ENCODE measurements at regions not wholly inside any gene's neighbourhood (a gene's known extent, or its start where the extent isn't known, plus 50 kb on each side); places are given as distances from the start of the nearest gene placed in this dataset.

- H3K4me2 ChIP-seq (ENCODE audit: low read length, poor library complexity, severe bottlenecking): no peak overlapping the region
- H2BK120ac ChIP-seq (ENCODE audit: low read depth, low read length): no peak overlapping the region
- no peak overlapping the region for H3K27ac ChIP-seq (ENCODE audit: low read length, poor library complexity, severe bottlenecking)
- H3K14ac ChIP-seq (ENCODE audit: low read length in 2 of 2): no peak overlapping the region
- no peak overlapping the region for H3K4ac ChIP-seq (ENCODE audit: low read depth in 1 of 2, low read length in 2 of 2)
- H2BK12ac ChIP-seq (ENCODE audit: low read length in 2 of 2): no peak overlapping the region
- H3K27me3 ChIP-seq (ENCODE audit: control insufficient read depth in 1 of 2, insufficient read depth in 1 of 2, low read length in 2 of 2): peaks cover 6 to 74% of the 10 kb centered on the region in 2 experiments
- no peak overlapping the region for H2BK5ac ChIP-seq (ENCODE audit: low read depth, low read length, poor library complexity, severe bottlenecking)
- 51% methylated on average over 3 of the region's 3 CpGs for WGBS
- no peaks in the 10 kb centered on the region for H3K4me1 ChIP-seq (ENCODE audit: control insufficient read depth, insufficient read depth, low read depth, low read length)
- no peaks in the 10 kb centered on the region for H3K9me3 ChIP-seq (ENCODE audit: control insufficient read depth, low read length)
- no peaks in the 10 kb centered on the region for H3K79me1 ChIP-seq (replicated peaks; ENCODE audit: low read length, poor library complexity, severe bottlenecking)
- no peak overlapping the region for H4K8ac ChIP-seq (ENCODE audit: low read length)
- no peak overlapping the region for H2BK15ac ChIP-seq (ENCODE audit: low read depth, poor library complexity, severe bottlenecking)
- no peak overlapping the region for H3K4me3 ChIP-seq (ENCODE audit: insufficient read depth in 1 of 2, low read depth in 1 of 2, low read length in 2 of 2)
- H2AFZ ChIP-seq (ENCODE audit: low read depth, low read length): no peak overlapping the region
- no peaks in the 10 kb centered on the region for H3K36me3 ChIP-seq (ENCODE audit: control insufficient read depth in 1 of 2, insufficient read depth in 2 of 2, low read depth in 1 of 2, low read length in 2 of 2)
- peak; percentile 1 for DNase-seq
- H4K91ac ChIP-seq (ENCODE audit: low read length): no peak overlapping the region
- no peak overlapping the region for H3K18ac ChIP-seq (ENCODE audit: low read depth in 1 of 2, low read length in 2 of 2)
- H2AK5ac ChIP-seq (ENCODE audit: low read length, severe bottlenecking): no peak overlapping the region
- H3K9ac ChIP-seq (ENCODE audit: low read length): no peak overlapping the region
- no peak overlapping the region for H3K23ac ChIP-seq (ENCODE audit: low read length in 2 of 2)
Observed at GRCh38 chr20:48211238-48211637, 426.0 kb upstream of the SULF2 start.

GRCh38 chr20:48210111-48211027 is 425.1 kb upstream of the SULF2 start:
- Histone ChIP-seq H3K9ac (ENCODE audit: low read length) (no peak overlapping the region), H3K27ac (ENCODE audit: low read length, poor library complexity, severe bottlenecking) (no peak overlapping the region), H2BK12ac (ENCODE audit: low read length in 2 of 2) (no peak overlapping the region), H2BK5ac (ENCODE audit: low read depth, low read length, poor library complexity, severe bottlenecking) (no peak overlapping the region), H2BK120ac (ENCODE audit: low read depth, low read length) (no peak overlapping the region), H3K27me3 (ENCODE audit: control insufficient read depth in 1 of 2, insufficient read depth in 1 of 2, low read length in 2 of 2) (peaks cover 7 to 66% of the 10 kb centered on the region in 2 experiments), H2AFZ (ENCODE audit: low read depth, low read length) (no peak overlapping the region), H3K23ac (ENCODE audit: low read length in 2 of 2) (no peak overlapping the region), H3K79me1 (replicated peaks; ENCODE audit: low read length, poor library complexity, severe bottlenecking) (no peaks in the 10 kb centered on the region), H3K9me3 (ENCODE audit: control insufficient read depth, low read length) (no peaks in the 10 kb centered on the region), H4K91ac (ENCODE audit: low read length) (no peak overlapping the region), H3K4me2 (ENCODE audit: low read length, poor library complexity, severe bottlenecking) (no peak overlapping the region), H3K4me1 (ENCODE audit: control insufficient read depth, insufficient read depth, low read depth, low read length) (no peaks in the 10 kb centered on the region), H3K18ac (ENCODE audit: low read depth in 1 of 2, low read length in 2 of 2) (no peak overlapping the region), H3K36me3 (ENCODE audit: control insufficient read depth in 1 of 2, insufficient read depth in 2 of 2, low read depth in 1 of 2, low read length in 2 of 2) (no peaks in the 10 kb centered on the region), H3K14ac (ENCODE audit: low read length in 2 of 2) (no peak overlapping the region), H2AK5ac (ENCODE audit: low read length, severe bottlenecking) (no peak overlapping the region), H2BK15ac (ENCODE audit: low read depth, poor library complexity, severe bottlenecking) (no peak overlapping the region), H3K4ac (ENCODE audit: low read depth in 1 of 2, low read length in 2 of 2) (no peak overlapping the region), H3K4me3 (ENCODE audit: insufficient read depth in 1 of 2, low read depth in 1 of 2, low read length in 2 of 2) (no peak overlapping the region), H4K8ac (ENCODE audit: low read length) (no peak overlapping the region)
- WGBS: 89% methylated on average over 27 of the region's 27 CpGs
- DNase-seq: no peak

GRCh38 chr20:48209102-48209501 is 423.8 kb upstream of the SULF2 start:
- no peak overlapping the region for H3K4ac ChIP-seq (ENCODE audit: low read depth in 1 of 2, low read length in 2 of 2)
- H2AK5ac ChIP-seq (ENCODE audit: low read length, severe bottlenecking): no peak overlapping the region
- peak overlapping the region; percentile 50 for H2BK15ac ChIP-seq (ENCODE audit: low read depth, poor library complexity, severe bottlenecking)
- DNase-seq: no peak
- no peak overlapping the region for H3K4me3 ChIP-seq (ENCODE audit: insufficient read depth in 1 of 2, low read depth in 1 of 2, low read length in 2 of 2)
- H3K9ac ChIP-seq (ENCODE audit: low read length): no peak overlapping the region
- no peak overlapping the region for H3K23ac ChIP-seq (ENCODE audit: low read length in 2 of 2)
- no peaks in the 10 kb centered on the region for H3K4me1 ChIP-seq (ENCODE audit: control insufficient read depth, insufficient read depth, low read depth, low read length)
- H3K27me3 ChIP-seq (ENCODE audit: control insufficient read depth in 1 of 2, insufficient read depth in 1 of 2, low read length in 2 of 2): peaks cover 10 to 66% of the 10 kb centered on the region in 2 experiments
- 18% methylated on average over 5 of the region's 5 CpGs for WGBS
- no peaks in the 10 kb centered on the region for H3K9me3 ChIP-seq (ENCODE audit: control insufficient read depth, low read length)
- H4K91ac ChIP-seq (ENCODE audit: low read length): no peak overlapping the region
- no peaks in the 10 kb centered on the region for H3K79me1 ChIP-seq (replicated peaks; ENCODE audit: low read length, poor library complexity, severe bottlenecking)
- H3K4me2 ChIP-seq (ENCODE audit: low read length, poor library complexity, severe bottlenecking): no peak overlapping the region
- H3K36me3 ChIP-seq (ENCODE audit: control insufficient read depth in 1 of 2, insufficient read depth in 2 of 2, low read depth in 1 of 2, low read length in 2 of 2): no peaks in the 10 kb centered on the region
- H4K8ac ChIP-seq (ENCODE audit: low read length): no peak overlapping the region
- no peak overlapping the region for H2BK5ac ChIP-seq (ENCODE audit: low read depth, low read length, poor library complexity, severe bottlenecking)
- H2BK120ac ChIP-seq (ENCODE audit: low read depth, low read length): no peak overlapping the region
- no peak overlapping the region for H2BK12ac ChIP-seq (ENCODE audit: low read length in 2 of 2)
- H2AFZ ChIP-seq (ENCODE audit: low read depth, low read length): no peak overlapping the region
- H3K18ac ChIP-seq (ENCODE audit: low read depth in 1 of 2, low read length in 2 of 2): no peak overlapping the region
- H3K27ac ChIP-seq (ENCODE audit: low read length, poor library complexity, severe bottlenecking): no peak overlapping the region
- no peak overlapping the region for H3K14ac ChIP-seq (ENCODE audit: low read length in 2 of 2)

DNA sequence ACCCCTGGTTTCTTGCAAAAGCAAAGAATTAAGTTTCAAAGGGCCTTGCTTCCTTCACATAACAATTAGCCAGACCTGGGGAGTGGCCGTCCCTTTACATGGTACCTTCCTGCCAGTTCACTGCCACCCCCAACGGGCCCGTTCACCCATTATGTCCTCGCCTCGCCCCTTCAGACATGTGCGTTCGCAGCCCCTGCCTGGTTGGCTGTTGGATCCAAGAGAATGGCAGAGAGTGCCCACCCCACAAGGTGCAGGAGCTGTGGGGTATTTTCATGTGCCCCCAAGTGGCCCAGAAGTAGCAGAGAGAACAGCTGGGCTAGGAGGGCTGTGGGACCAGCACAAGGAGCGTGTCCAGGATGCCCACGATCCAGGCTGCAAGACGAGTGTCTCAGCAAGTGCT is 422.9 kb upstream of the SULF2 start:
- H3K4me2 ChIP-seq (ENCODE audit: low read length, poor library complexity, severe bottlenecking): no peak overlapping the region
- H2AFZ ChIP-seq (ENCODE audit: low read depth, low read length): no peak overlapping the region
- H3K14ac ChIP-seq (ENCODE audit: low read length in 2 of 2): no peak overlapping the region
- H3K4me3 ChIP-seq (ENCODE audit: insufficient read depth in 1 of 2, low read depth in 1 of 2, low read length in 2 of 2): no peak overlapping the region
- H3K36me3 ChIP-seq (ENCODE audit: control insufficient read depth in 1 of 2, insufficient read depth in 2 of 2, low read depth in 1 of 2, low read length in 2 of 2): no peaks in the 10 kb centered on the region
- H2BK5ac ChIP-seq (ENCODE audit: low read depth, low read length, poor library complexity, severe bottlenecking): no peak overlapping the region
- H4K91ac ChIP-seq (ENCODE audit: low read length): no peak overlapping the region
- no peak overlapping the region for H2AK5ac ChIP-seq (ENCODE audit: low read length, severe bottlenecking)
- H2BK12ac ChIP-seq (ENCODE audit: low read length in 2 of 2): no peak overlapping the region
- no peaks in the 10 kb centered on the region for H3K4me1 ChIP-seq (ENCODE audit: control insufficient read depth, insufficient read depth, low read depth, low read length)
- H3K27me3 ChIP-seq (ENCODE audit: control insufficient read depth in 1 of 2, insufficient read depth in 1 of 2, low read length in 2 of 2): peaks cover 10 to 72% of the 10 kb centered on the region in 2 experiments
- 88% methylated on average over 10 of the region's 10 CpGs for WGBS
- H3K9me3 ChIP-seq (ENCODE audit: control insufficient read depth, low read length): no peaks in the 10 kb centered on the region
- no peak overlapping the region for H3K18ac ChIP-seq (ENCODE audit: low read depth in 1 of 2, low read length in 2 of 2)
- no peak overlapping the region for H4K8ac ChIP-seq (ENCODE audit: low read length)
- no peak overlapping the region for H2BK15ac ChIP-seq (ENCODE audit: low read depth, poor library complexity, severe bottlenecking)
- H3K23ac ChIP-seq (ENCODE audit: low read length in 2 of 2): no peak overlapping the region
- no peak for DNase-seq
- H3K9ac ChIP-seq (ENCODE audit: low read length): no peak overlapping the region
- H3K4ac ChIP-seq (ENCODE audit: low read depth in 1 of 2, low read length in 2 of 2): no peak overlapping the region
- H3K79me1 ChIP-seq (replicated peaks; ENCODE audit: low read length, poor library complexity, severe bottlenecking): no peaks in the 10 kb centered on the region
- H2BK120ac ChIP-seq (ENCODE audit: low read depth, low read length): no peak overlapping the region
- no peak overlapping the region for H3K27ac ChIP-seq (ENCODE audit: low read length, poor library complexity, severe bottlenecking)
